Type B pancreatic cell (in vitro differentiated cells): ENCODE measurements at regions not wholly inside any gene's neighbourhood (a gene's known extent, or its start where the extent isn't known, plus 50 kb on each side); places are given as distances from the start of the nearest gene placed in this dataset.

Experiments
- DNase-seq: peaks from one replicate; pipeline ENCODE4 v3.0.0; 2021; ENCODE audit warnings: mixed read lengths; ENCODE audit not compliant: unreplicated experiment; ENCODE audit errors: extremely low spot score
- H3K27ac Mint-ChIP-seq: 2 replicates; pipeline ENCODE4 v1.8.0; 2021; ENCODE audit warnings: mild to moderate bottlenecking, mixed read lengths
- H3K27me3 Mint-ChIP-seq: 2 replicates; pipeline ENCODE4 v1.8.0; 2021; ENCODE audit warnings: mixed read lengths
- H3K36me3 Mint-ChIP-seq: 2 replicates; pipeline ENCODE4 v1.8.0; 2021; ENCODE audit warnings: mixed read lengths
- H3K4me1 Mint-ChIP-seq: one replicate; pipeline ENCODE4 v1.8.0; 2021; ENCODE audit warnings: mixed read lengths; ENCODE audit not compliant: unreplicated experiment
- H3K4me3 Mint-ChIP-seq: 2 replicates; pipeline ENCODE4 v1.8.0; 2021; ENCODE audit warnings: mild to moderate bottlenecking, mixed read lengths
- H3K9me3 Mint-ChIP-seq: 2 replicates; pipeline ENCODE4 v1.8.0; 2021; ENCODE audit warnings: mixed read lengths
- CTCF ChIP-seq: fragments of 200-600 bp; sonication (generic); conservative IDR thresholded peaks from 2 replicates; pipeline ENCODE4 v1.5.0; 2021; ENCODE audit warnings: antibody characterized with exemption, mild to moderate bottlenecking

- H3K27me3 Mint-ChIP-seq, result peaks cover 14% of the 10 kb centered on the region
- TF ChIP-seq CTCF, result no peak
- H3K27ac Mint-ChIP-seq, result no peak overlapping the region
Measured at GRCh38 chr5:152549709-152550108, 144.6 kb upstream of the NMUR2 start.

GRCh38 chr5:152551061-152551460, 146.0 kb upstream of the NMUR2 start:
- no peak for DNase-seq
- no peaks in the 10 kb centered on the region for H3K36me3 Mint-ChIP-seq
- H3K4me1 Mint-ChIP-seq, result no peaks in the 10 kb centered on the region

More at GRCh38 chr5:152549709-152550108, 144.6 kb upstream of the NMUR2 start:
- Mint-ChIP-seq H3K4me1 (no peaks in the 10 kb centered on the region), H3K9me3 (no peaks in the 10 kb centered on the region), H3K36me3 (no peaks in the 10 kb centered on the region), H3K4me3 (no peak overlapping the region)
- no peak for DNase-seq

GRCh38 chr5:152556784-152557183, 151.7 kb upstream of the NMUR2 start:
- no peaks in the 10 kb centered on the region for H3K9me3 Mint-ChIP-seq
- no peak for DNase-seq
- TF ChIP-seq CTCF, result no peak
- no peaks in the 10 kb centered on the region for H3K36me3 Mint-ChIP-seq
- H3K27me3 Mint-ChIP-seq, result peaks cover 4% of the 10 kb centered on the region
- no peak overlapping the region for H3K27ac Mint-ChIP-seq
- peaks cover 22% of the 10 kb centered on the region for H3K4me1 Mint-ChIP-seq
- H3K4me3 Mint-ChIP-seq, result no peak overlapping the region

More at GRCh38 chr5:152551061-152551460, 146.0 kb upstream of the NMUR2 start:
- H3K9me3 Mint-ChIP-seq, result no peaks in the 10 kb centered on the region
- no peak overlapping the region for H3K4me3 Mint-ChIP-seq
- TF ChIP-seq CTCF, result no peak
- peaks cover 13% of the 10 kb centered on the region for H3K27me3 Mint-ChIP-seq
- H3K27ac Mint-ChIP-seq, result no peak overlapping the region

GRCh38 chr5:152560512-152561137, 155.5 kb upstream of the NMUR2 start:
- Mint-ChIP-seq H3K27ac (no peak overlapping the region), H3K4me1 (peaks cover 22% of the 10 kb centered on the region), H3K4me3 (no peak overlapping the region), H3K9me3 (no peaks in the 10 kb centered on the region), H3K27me3 (peaks cover 4% of the 10 kb centered on the region), H3K36me3 (no peaks in the 10 kb centered on the region)
- peak; percentile 70 for DNase-seq
- peak; percentile 91 for TF ChIP-seq CTCF

GRCh38 chr5:152568016-152568415, 162.9 kb upstream of the NMUR2 start:
- no peak overlapping the region for H3K4me3 Mint-ChIP-seq
- H3K27ac Mint-ChIP-seq, result no peak overlapping the region

More at GRCh38 chr5:152568016-152568415, 162.9 kb upstream of the NMUR2 start:
- no peak for DNase-seq
- H3K36me3 Mint-ChIP-seq, result no peaks in the 10 kb centered on the region
- H3K9me3 Mint-ChIP-seq, result no peaks in the 10 kb centered on the region
- H3K4me1 Mint-ChIP-seq, result no peaks in the 10 kb centered on the region
- no peak for TF ChIP-seq CTCF
- no peaks in the 10 kb centered on the region for H3K27me3 Mint-ChIP-seq
